ENCODE measurements at regions not wholly inside any gene's neighbourhood (a gene's known extent, or its start where the extent isn't known, plus 50 kb on each side); places are given as distances from the start of the nearest gene placed in this dataset.

- no peaks in the 10 kb centered on the region for H3K9me3 ChIP-seq (replicated peaks)
- no peaks in the 10 kb centered on the region for H3K36me3 ChIP-seq
- no peak overlapping the region for H3K27ac ChIP-seq (replicated peaks)
- no peak overlapping the region for H3K4me3 ChIP-seq
- no peaks in the 10 kb centered on the region for H3K4me1 ChIP-seq
- DNase-seq: no peak
- TF ChIP-seq, protein P1, sequence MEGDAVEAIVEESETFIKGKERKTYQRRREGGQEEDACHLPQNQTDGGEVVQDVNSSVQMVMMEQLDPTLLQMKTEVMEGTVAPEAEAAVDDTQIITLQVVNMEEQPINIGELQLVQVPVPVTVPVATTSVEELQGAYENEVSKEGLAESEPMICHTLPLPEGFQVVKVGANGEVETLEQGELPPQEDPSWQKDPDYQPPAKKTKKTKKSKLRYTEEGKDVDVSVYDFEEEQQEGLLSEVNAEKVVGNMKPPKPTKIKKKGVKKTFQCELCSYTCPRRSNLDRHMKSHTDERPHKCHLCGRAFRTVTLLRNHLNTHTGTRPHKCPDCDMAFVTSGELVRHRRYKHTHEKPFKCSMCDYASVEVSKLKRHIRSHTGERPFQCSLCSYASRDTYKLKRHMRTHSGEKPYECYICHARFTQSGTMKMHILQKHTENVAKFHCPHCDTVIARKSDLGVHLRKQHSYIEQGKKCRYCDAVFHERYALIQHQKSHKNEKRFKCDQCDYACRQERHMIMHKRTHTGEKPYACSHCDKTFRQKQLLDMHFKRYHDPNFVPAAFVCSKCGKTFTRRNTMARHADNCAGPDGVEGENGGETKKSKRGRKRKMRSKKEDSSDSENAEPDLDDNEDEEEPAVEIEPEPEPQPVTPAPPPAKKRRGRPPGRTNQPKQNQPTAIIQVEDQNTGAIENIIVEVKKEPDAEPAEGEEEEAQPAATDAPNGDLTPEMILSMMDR (IDR thresholded peaks at IDR 0.05; ENCODE audit: borderline replicate concordance): no peak
- no peaks in the 10 kb centered on the region for H3K27me3 ChIP-seq (ENCODE audit: low read depth)
- intact Hi-C loops (cut with micrococcal nuclease): no loop called here
Observed at GRCh38 chr6:140782941-140783340, 1349.8 kb upstream of the GJE1 start.

GRCh38 chr6:140779991-140780596 is 1352.6 kb upstream of the GJE1 start:
- no peak overlapping the region for H3K4me3 ChIP-seq
- H3K9me3 ChIP-seq (replicated peaks): no peaks in the 10 kb centered on the region
- H3K4me1 ChIP-seq: peaks cover 8% of the 10 kb centered on the region
- intact Hi-C loops (cut with micrococcal nuclease): no loop called here
- TF ChIP-seq, protein P1 (IDR thresholded peaks at IDR 0.05; ENCODE audit: borderline replicate concordance): no peak
- H3K27ac ChIP-seq (replicated peaks): no peak overlapping the region
- H3K27me3 ChIP-seq (ENCODE audit: low read depth): no peaks in the 10 kb centered on the region
- H3K36me3 ChIP-seq: no peaks in the 10 kb centered on the region
- no peak for DNase-seq

GRCh38 chr6:140779341-140779740 is 1353.4 kb upstream of the GJE1 start:
- Histone ChIP-seq H3K27me3 (ENCODE audit: low read depth) (no peaks in the 10 kb centered on the region), H3K9me3 (replicated peaks) (no peaks in the 10 kb centered on the region), H3K4me3 (no peak overlapping the region), H3K27ac (replicated peaks) (no peak overlapping the region), H3K4me1 (peaks cover 15% of the 10 kb centered on the region), H3K36me3 (no peaks in the 10 kb centered on the region)
- TF ChIP-seq, protein P1 (IDR thresholded peaks at IDR 0.05; ENCODE audit: borderline replicate concordance): no peak
- intact Hi-C loops (cut with micrococcal nuclease): no loop called here
- no peak for DNase-seq

- peaks cover 27% of the 10 kb centered on the region for H3K4me1 ChIP-seq
- DNase-seq: no peak
- intact Hi-C loops (cut with micrococcal nuclease): no loop called here
- H3K4me3 ChIP-seq: no peak overlapping the region
- no peaks in the 10 kb centered on the region for H3K9me3 ChIP-seq (replicated peaks)
- H3K36me3 ChIP-seq: no peaks in the 10 kb centered on the region
- H3K27ac ChIP-seq (replicated peaks): no peak overlapping the region
- TF ChIP-seq, protein P1 (IDR thresholded peaks at IDR 0.05; ENCODE audit: borderline replicate concordance): no peak
- H3K27me3 ChIP-seq (ENCODE audit: low read depth): no peaks in the 10 kb centered on the region
Observed at GRCh38 chr6:140777780-140778179, 1354.9 kb upstream of the GJE1 start.

GRCh38 chr6:140775061-140775460 is 1357.7 kb upstream of the GJE1 start:
- peaks cover 30% of the 10 kb centered on the region for H3K4me1 ChIP-seq
- H3K9me3 ChIP-seq (replicated peaks): peaks cover 15% of the 10 kb centered on the region
- no peaks in the 10 kb centered on the region for H3K27me3 ChIP-seq (ENCODE audit: low read depth)
- TF ChIP-seq, protein P1 (IDR thresholded peaks at IDR 0.05; ENCODE audit: borderline replicate concordance): no peak
- peak overlapping the region; percentile 85 for H3K27ac ChIP-seq (replicated peaks)
- H3K4me3 ChIP-seq: no peak overlapping the region
- DNase-seq: no peak
- intact Hi-C loops (cut with micrococcal nuclease): no loop called here
- H3K36me3 ChIP-seq: no peaks in the 10 kb centered on the region
